ENCODE measurements at regions not wholly inside any gene's neighbourhood (a gene's known extent, or its start where the extent isn't known, plus 50 kb on each side); places are given as distances from the start of the nearest gene placed in this dataset.

- Histone ChIP-seq H3K9me3 (replicated peaks; ENCODE audit: control insufficient read depth, insufficient read depth, low read length) (no peaks in the 10 kb centered on the region), H3K36me3 (ENCODE audit: control insufficient read depth in 2 of 2, extremely low read depth in 1 of 2, insufficient read depth in 2 of 2, low read length in 2 of 2) (no peaks in the 10 kb centered on the region), H3K4me2 (ENCODE audit: insufficient read depth, low read length) (peak overlapping the region; percentile 11), H3K4me3 (replicated peaks in 1 of 3; ENCODE audit: insufficient read depth in 1 of 3, low read depth in 1 of 3, low read length in 3 of 3) (no peak overlapping the region), H3K27ac (ENCODE audit: insufficient read depth, low read depth, low read length) (no peak overlapping the region), H3K9ac (replicated peaks; ENCODE audit: extremely low read depth, insufficient read depth, low read length) (no peak overlapping the region), H3K27me3 (ENCODE audit: control insufficient read depth in 2 of 2, insufficient read depth in 2 of 2, low read length in 2 of 2) (no peaks in the 10 kb centered on the region), H4K20me1 (replicated peaks; ENCODE audit: control insufficient read depth, extremely low read depth, insufficient read depth, low read length) (no peaks in the 10 kb centered on the region), H3K79me2 (ENCODE audit: control insufficient read depth, insufficient read depth, low read length) (no peaks in the 10 kb centered on the region), H2AFZ (ENCODE audit: low read depth, low read length) (peak overlapping the region; percentile 20), H3K9me1 (replicated peaks; ENCODE audit: control insufficient read depth, extremely low read depth, insufficient read depth, low read length) (no peaks in the 10 kb centered on the region), H3K4me1 (ENCODE audit: control insufficient read depth, extremely low read depth, insufficient read depth, low read length) (no peaks in the 10 kb centered on the region)
- dilution Hi-C loops (cut with MboI; ENCODE audit: extremely low pct_ligation_motif_present, low sequenced_read_pairs) = no loop called here
- no TSS peak for BruUV-seq (replicated peaks)
- CTCF ChIA-PET = interaction anchor here (1.0 to 1.8 kb wide), 2 partner anchors 283 to 296 kb away, joined by 3 to 4 read pairs; no protein-coding TSS in a partner anchor
- POLR2A ChIA-PET = no interaction called here
- TF ChIP-seq, protein P1, sequence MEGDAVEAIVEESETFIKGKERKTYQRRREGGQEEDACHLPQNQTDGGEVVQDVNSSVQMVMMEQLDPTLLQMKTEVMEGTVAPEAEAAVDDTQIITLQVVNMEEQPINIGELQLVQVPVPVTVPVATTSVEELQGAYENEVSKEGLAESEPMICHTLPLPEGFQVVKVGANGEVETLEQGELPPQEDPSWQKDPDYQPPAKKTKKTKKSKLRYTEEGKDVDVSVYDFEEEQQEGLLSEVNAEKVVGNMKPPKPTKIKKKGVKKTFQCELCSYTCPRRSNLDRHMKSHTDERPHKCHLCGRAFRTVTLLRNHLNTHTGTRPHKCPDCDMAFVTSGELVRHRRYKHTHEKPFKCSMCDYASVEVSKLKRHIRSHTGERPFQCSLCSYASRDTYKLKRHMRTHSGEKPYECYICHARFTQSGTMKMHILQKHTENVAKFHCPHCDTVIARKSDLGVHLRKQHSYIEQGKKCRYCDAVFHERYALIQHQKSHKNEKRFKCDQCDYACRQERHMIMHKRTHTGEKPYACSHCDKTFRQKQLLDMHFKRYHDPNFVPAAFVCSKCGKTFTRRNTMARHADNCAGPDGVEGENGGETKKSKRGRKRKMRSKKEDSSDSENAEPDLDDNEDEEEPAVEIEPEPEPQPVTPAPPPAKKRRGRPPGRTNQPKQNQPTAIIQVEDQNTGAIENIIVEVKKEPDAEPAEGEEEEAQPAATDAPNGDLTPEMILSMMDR (IDR thresholded peaks at IDR 0.05; ENCODE audit: extremely low read depth in 1 of 2, insufficient read depth in 1 of 2, low read depth in 1 of 2, low read length in 2 of 2) = no peak
- no peak for TF ChIP-seq MYC (IDR thresholded peaks at IDR 0.05; ENCODE audit: low read depth, low read length)
- no peak for TF ChIP-seq EZH2 (IDR thresholded peaks at IDR 0.05; ENCODE audit: borderline replicate concordance, low read depth, low read length, severe bottlenecking)
- TF ChIP-seq POLR2A (IDR thresholded peaks at IDR 0.05; ENCODE audit: low read depth, low read length) = no peak
- intact Hi-C loops (cut with micrococcal nuclease) = no loop called here
- DNase-seq (ENCODE audit: low read depth, low spot score) (peak; percentile 45), FAIRE-seq (peak; percentile 44)
These were observed 255.0 kb upstream of the SEMA3C start for GRCh38 chr7:81173766-81174281.

GRCh38 chr7:81170291-81170690, 251.4 kb upstream of the SEMA3C start:
- Histone ChIP-seq H4K20me1 (replicated peaks; ENCODE audit: control insufficient read depth, extremely low read depth, insufficient read depth, low read length) (no peaks in the 10 kb centered on the region), H3K4me3 (replicated peaks in 1 of 3; ENCODE audit: insufficient read depth in 1 of 3, low read depth in 1 of 3, low read length in 3 of 3) (no peak overlapping the region), H3K79me2 (ENCODE audit: control insufficient read depth, insufficient read depth, low read length) (no peaks in the 10 kb centered on the region), H3K9ac (replicated peaks; ENCODE audit: extremely low read depth, insufficient read depth, low read length) (no peak overlapping the region), H3K4me1 (ENCODE audit: control insufficient read depth, extremely low read depth, insufficient read depth, low read length) (no peaks in the 10 kb centered on the region), H3K27me3 (ENCODE audit: control insufficient read depth in 2 of 2, insufficient read depth in 2 of 2, low read length in 2 of 2) (no peaks in the 10 kb centered on the region), H2AFZ (ENCODE audit: low read depth, low read length) (no peak overlapping the region), H3K27ac (ENCODE audit: insufficient read depth, low read depth, low read length) (no peak overlapping the region), H3K4me2 (ENCODE audit: insufficient read depth, low read length) (no peak overlapping the region), H3K36me3 (ENCODE audit: control insufficient read depth in 2 of 2, extremely low read depth in 1 of 2, insufficient read depth in 2 of 2, low read length in 2 of 2) (no peaks in the 10 kb centered on the region), H3K9me3 (replicated peaks; ENCODE audit: control insufficient read depth, insufficient read depth, low read length) (no peaks in the 10 kb centered on the region), H3K9me1 (replicated peaks; ENCODE audit: control insufficient read depth, extremely low read depth, insufficient read depth, low read length) (no peaks in the 10 kb centered on the region)
- DNase-seq (ENCODE audit: low read depth, low spot score) (no peak), FAIRE-seq (no peak)
- dilution Hi-C loops (cut with MboI; ENCODE audit: extremely low pct_ligation_motif_present, low sequenced_read_pairs) (no loop called here), intact Hi-C loops (cut with micrococcal nuclease) (no loop called here)
- BruUV-seq (replicated peaks) = no TSS peak
- ChIA-PET POLR2A (no interaction called here), CTCF (interaction anchor here (1.0 to 1.7 kb wide), 2 partner anchors 12 to 254 kb away, joined by 3 to 5 read pairs; no protein-coding TSS in a partner anchor)
- no peak for TF ChIP-seq GATA2 (IDR thresholded peaks at IDR 0.05; ENCODE audit: insufficient read depth, insufficient read length, low read depth, low read length)
- no peak for TF ChIP-seq POLR2AphosphoS5 (IDR thresholded peaks at IDR 0.05; ENCODE audit: insufficient read depth, low read depth, low read length)
- TF ChIP-seq, protein P2, sequence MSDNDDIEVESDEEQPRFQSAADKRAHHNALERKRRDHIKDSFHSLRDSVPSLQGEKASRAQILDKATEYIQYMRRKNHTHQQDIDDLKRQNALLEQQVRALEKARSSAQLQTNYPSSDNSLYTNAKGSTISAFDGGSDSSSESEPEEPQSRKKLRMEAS (IDR thresholded peaks at IDR 0.05; ENCODE audit: insufficient read depth, insufficient read length) = no peak
- no peak for TF ChIP-seq JUN (IDR thresholded peaks at IDR 0.05; ENCODE audit: borderline replicate concordance, insufficient read depth, insufficient read length, low read depth)
- no peak for TF ChIP-seq POLR2A (IDR thresholded peaks at IDR 0.05; ENCODE audit: low read depth, low read length)
- TF ChIP-seq EZH2 (IDR thresholded peaks at IDR 0.05; ENCODE audit: borderline replicate concordance, low read depth, low read length, severe bottlenecking) = no peak
- TF ChIP-seq MYC (IDR thresholded peaks at IDR 0.05; ENCODE audit: low read depth, low read length) = no peak
- TF ChIP-seq, protein P1 (IDR thresholded peaks at IDR 0.05; ENCODE audit: extremely low read depth in 1 of 2, insufficient read depth in 1 of 2, low read depth in 1 of 2, low read length in 2 of 2) = no peak
- TF ChIP-seq FOS (IDR thresholded peaks at IDR 0.05; ENCODE audit: borderline replicate concordance, insufficient read depth, low read length) = no peak
